ENCODE measurements at regions not wholly inside any gene's neighbourhood (a gene's known extent, or its start where the extent isn't known, plus 50 kb on each side); places are given as distances from the start of the nearest gene placed in this dataset.

DNA sequence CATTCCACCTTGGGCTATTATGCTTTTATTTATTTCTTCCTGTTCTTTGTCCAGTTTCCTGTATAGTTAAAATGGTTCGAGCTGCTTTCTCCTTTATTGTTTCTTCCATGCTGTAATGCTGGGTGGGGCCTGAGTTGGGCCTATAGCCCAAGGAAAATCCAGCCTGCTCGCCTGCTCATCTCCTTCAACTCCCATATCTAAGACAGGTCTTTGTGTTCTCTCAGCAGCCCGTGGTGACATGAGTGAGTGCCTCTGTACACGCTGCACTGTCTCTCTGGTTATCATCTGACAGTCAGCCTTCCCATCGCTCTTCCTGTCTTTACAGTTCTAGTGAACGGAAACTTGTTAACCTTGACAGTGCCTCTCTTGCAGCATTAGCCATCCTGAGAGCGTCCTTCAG lies 221.9 kb upstream of the SLC10A2 start:
- TF ChIP-seq, protein P1, sequence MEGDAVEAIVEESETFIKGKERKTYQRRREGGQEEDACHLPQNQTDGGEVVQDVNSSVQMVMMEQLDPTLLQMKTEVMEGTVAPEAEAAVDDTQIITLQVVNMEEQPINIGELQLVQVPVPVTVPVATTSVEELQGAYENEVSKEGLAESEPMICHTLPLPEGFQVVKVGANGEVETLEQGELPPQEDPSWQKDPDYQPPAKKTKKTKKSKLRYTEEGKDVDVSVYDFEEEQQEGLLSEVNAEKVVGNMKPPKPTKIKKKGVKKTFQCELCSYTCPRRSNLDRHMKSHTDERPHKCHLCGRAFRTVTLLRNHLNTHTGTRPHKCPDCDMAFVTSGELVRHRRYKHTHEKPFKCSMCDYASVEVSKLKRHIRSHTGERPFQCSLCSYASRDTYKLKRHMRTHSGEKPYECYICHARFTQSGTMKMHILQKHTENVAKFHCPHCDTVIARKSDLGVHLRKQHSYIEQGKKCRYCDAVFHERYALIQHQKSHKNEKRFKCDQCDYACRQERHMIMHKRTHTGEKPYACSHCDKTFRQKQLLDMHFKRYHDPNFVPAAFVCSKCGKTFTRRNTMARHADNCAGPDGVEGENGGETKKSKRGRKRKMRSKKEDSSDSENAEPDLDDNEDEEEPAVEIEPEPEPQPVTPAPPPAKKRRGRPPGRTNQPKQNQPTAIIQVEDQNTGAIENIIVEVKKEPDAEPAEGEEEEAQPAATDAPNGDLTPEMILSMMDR (conservative IDR thresholded peaks at IDR 0.05; ENCODE audit: low read depth, low read length): no peak
- Histone ChIP-seq H3K4me3 (IDR thresholded peaks at IDR 0.05; ENCODE audit: insufficient read depth, low read depth, low read length) (no peak overlapping the region), H3K36me3 (ENCODE audit: insufficient read depth) (no peaks in the 10 kb centered on the region), H3K9ac (no peak overlapping the region), H3K27ac (no peak overlapping the region), H4K20me1 (ENCODE audit: insufficient read depth) (no peaks in the 10 kb centered on the region), H3K27me3 (ENCODE audit: insufficient read depth, low read depth) (no peaks in the 10 kb centered on the region), H3K79me2 (ENCODE audit: insufficient read depth, low read depth) (no peaks in the 10 kb centered on the region), H3K4me1 (ENCODE audit: low read depth, poor library complexity, severe bottlenecking) (no peaks in the 10 kb centered on the region), H2AFZ (ENCODE audit: low read depth) (no peak overlapping the region), H3K4me2 (no peak overlapping the region)

DNA sequence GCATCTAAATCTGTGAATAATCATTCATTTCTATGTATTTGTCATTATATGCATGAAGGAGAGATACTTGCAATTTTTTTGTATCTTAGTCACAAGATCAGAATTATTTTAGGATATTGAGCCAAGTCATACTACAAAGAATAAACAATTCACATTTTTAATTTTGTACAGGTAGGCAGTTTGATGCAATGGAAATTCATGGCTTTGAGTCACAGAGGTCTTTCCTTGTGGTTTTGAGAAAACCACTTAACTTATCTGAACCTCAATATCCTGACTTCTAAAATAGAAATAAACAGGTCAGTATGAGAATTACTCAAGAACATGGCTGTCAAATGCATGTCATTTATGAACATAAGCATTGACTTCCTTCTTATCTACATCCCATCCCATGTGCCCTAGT lies 221.4 kb upstream of the SLC10A2 start:
- H3K4me1 ChIP-seq (ENCODE audit: low read depth, poor library complexity, severe bottlenecking): no peaks in the 10 kb centered on the region
- no peak overlapping the region for H3K4me3 ChIP-seq (IDR thresholded peaks at IDR 0.05; ENCODE audit: insufficient read depth, low read depth, low read length)
- no peak overlapping the region for H2AFZ ChIP-seq (ENCODE audit: low read depth)
- no peak overlapping the region for H3K27ac ChIP-seq
- H3K79me2 ChIP-seq (ENCODE audit: insufficient read depth, low read depth): no peaks in the 10 kb centered on the region
- TF ChIP-seq, protein P1 (conservative IDR thresholded peaks at IDR 0.05; ENCODE audit: low read depth, low read length): no peak
- H4K20me1 ChIP-seq (ENCODE audit: insufficient read depth): no peaks in the 10 kb centered on the region
- no peak overlapping the region for H3K4me2 ChIP-seq
- no peaks in the 10 kb centered on the region for H3K27me3 ChIP-seq (ENCODE audit: insufficient read depth, low read depth)
- no peak overlapping the region for H3K9ac ChIP-seq
- H3K36me3 ChIP-seq (ENCODE audit: insufficient read depth): no peaks in the 10 kb centered on the region

DNA sequence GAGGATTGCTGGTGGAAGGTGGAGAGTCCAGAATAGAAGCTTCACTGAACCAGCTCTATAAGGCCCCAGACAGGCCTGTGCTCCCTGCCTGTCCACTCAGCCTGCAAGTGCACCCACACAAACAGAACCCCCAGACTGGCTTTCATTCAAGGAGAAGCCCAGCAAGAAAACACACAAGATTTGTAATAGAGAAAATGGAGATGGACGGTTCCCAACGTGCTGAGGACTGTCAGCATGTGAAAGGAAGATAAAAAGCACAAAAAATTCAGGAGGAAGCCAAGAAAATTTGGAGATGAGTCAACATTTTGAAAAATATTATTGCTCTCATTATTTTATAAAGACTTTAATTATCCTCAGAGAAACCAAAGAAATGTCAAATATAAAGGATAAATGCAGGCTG lies 218.2 kb upstream of the SLC10A2 start:
- no peak overlapping the region for H3K4me3 ChIP-seq (IDR thresholded peaks at IDR 0.05; ENCODE audit: insufficient read depth, low read depth, low read length)
- no peaks in the 10 kb centered on the region for H3K4me1 ChIP-seq (ENCODE audit: low read depth, poor library complexity, severe bottlenecking)
- no peak overlapping the region for H3K27ac ChIP-seq
- no peaks in the 10 kb centered on the region for H3K27me3 ChIP-seq (ENCODE audit: insufficient read depth, low read depth)
- no peaks in the 10 kb centered on the region for H3K79me2 ChIP-seq (ENCODE audit: insufficient read depth, low read depth)
- TF ChIP-seq, protein P1 (conservative IDR thresholded peaks at IDR 0.05; ENCODE audit: low read depth, low read length): no peak
- H4K20me1 ChIP-seq (ENCODE audit: insufficient read depth): no peaks in the 10 kb centered on the region
- H3K36me3 ChIP-seq (ENCODE audit: insufficient read depth): no peaks in the 10 kb centered on the region
- H2AFZ ChIP-seq (ENCODE audit: low read depth): no peak overlapping the region
- no peak overlapping the region for H3K4me2 ChIP-seq
- H3K9ac ChIP-seq: no peak overlapping the region

DNA sequence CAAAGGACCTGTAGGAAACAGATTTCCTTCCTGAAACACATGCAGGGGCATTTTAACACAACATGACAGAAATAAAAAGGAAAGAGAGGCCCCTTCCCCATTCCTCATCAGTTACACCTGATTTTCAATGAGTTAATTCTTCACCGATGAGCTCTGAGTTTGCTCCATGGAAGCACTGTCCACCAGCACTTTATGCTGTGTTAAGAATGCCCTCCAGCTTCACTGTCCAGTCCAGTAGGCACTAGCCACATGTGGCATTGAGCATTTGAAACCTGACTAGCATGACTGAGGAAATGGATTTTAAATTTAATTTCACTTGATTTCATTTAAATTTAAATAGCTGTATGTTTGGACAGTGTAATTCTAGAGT lies 217.2 kb upstream of the SLC10A2 start:
- Histone ChIP-seq H3K27me3 (ENCODE audit: insufficient read depth, low read depth) (no peaks in the 10 kb centered on the region), H3K4me1 (ENCODE audit: low read depth, poor library complexity, severe bottlenecking) (no peaks in the 10 kb centered on the region), H3K9ac (no peak overlapping the region), H4K20me1 (ENCODE audit: insufficient read depth) (no peaks in the 10 kb centered on the region), H3K4me2 (no peak overlapping the region), H3K79me2 (ENCODE audit: insufficient read depth, low read depth) (no peaks in the 10 kb centered on the region), H3K27ac (no peak overlapping the region), H3K4me3 (IDR thresholded peaks at IDR 0.05; ENCODE audit: insufficient read depth, low read depth, low read length) (no peak overlapping the region), H2AFZ (ENCODE audit: low read depth) (no peak overlapping the region), H3K36me3 (ENCODE audit: insufficient read depth) (no peaks in the 10 kb centered on the region)
- TF ChIP-seq, protein P1 (conservative IDR thresholded peaks at IDR 0.05; ENCODE audit: low read depth, low read length): no peak

Data from KMS-11 (cell line).